ENCODE measurements at regions not wholly inside any gene's neighbourhood (a gene's known extent, or its start where the extent isn't known, plus 50 kb on each side); places are given as distances from the start of the nearest gene placed in this dataset.
"Not testable (repeated sequence)": the region's sequence is repeated elsewhere in the genome, so short reads cannot be mapped to it uniquely, and the experiment has no call there.

- DNase-seq (ENCODE audit: low read depth in 4 of 4, low spot score in 3 of 4), result not testable (repeated sequence)
Observed at GRCh38 chr9:65566018-65566417, 109.7 kb upstream of the ZNG1E start.

DNA sequence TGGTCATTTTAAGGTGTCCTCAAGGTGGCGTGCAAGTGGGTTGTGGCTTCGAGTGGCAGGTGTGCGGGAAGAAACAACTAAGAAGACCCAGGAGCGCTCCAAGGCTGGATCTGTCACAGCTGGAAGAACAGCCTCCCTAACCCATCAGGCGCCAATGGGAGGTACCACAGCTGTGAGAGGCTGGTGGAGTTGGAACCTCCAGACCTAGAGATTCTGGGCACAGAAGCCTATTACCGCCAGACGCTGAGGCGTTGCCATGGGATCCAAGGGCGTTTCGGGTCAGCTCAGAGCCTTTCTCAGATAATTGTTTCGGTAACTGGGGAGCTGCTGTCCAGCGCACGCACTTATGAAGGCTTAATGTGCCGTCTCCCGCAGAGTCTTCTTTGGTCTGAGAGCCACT is 156.7 kb upstream of the ZNG1E start:
- not testable (repeated sequence) for DNase-seq (ENCODE audit: low read depth in 4 of 4, low spot score in 3 of 4)

GRCh38 chr9:65514465-65514864 is 161.3 kb upstream of the ZNG1E start:
- DNase-seq (ENCODE audit: low read depth in 4 of 4, low spot score in 3 of 4), result not testable (repeated sequence)

GRCh38 chr9:65507897-65508296 is 167.8 kb upstream of the ZNG1E start:
- not testable (repeated sequence) for DNase-seq (ENCODE audit: low read depth in 4 of 4, low spot score in 3 of 4)

- not testable (repeated sequence) for DNase-seq (ENCODE audit: low read depth in 4 of 4, low spot score in 3 of 4)
Observed at GRCh38 chr9:65504686-65505085, 171.0 kb upstream of the ZNG1E start.

- DNase-seq (ENCODE audit: low read depth in 4 of 4, low spot score in 3 of 4), result not testable (repeated sequence)
Observed at GRCh38 chr9:65503696-65504095, 172.0 kb upstream of the ZNG1E start.

GRCh38 chr9:65482890-65483289 is 192.8 kb upstream of the ZNG1E start:
- DNase-seq (ENCODE audit: low read depth in 4 of 4, low spot score in 3 of 4), result not testable (repeated sequence)

- DNase-seq (ENCODE audit: low read depth in 4 of 4, low spot score in 3 of 4), result not testable (repeated sequence)
Observed at GRCh38 chr9:65481291-65481690, 194.4 kb upstream of the ZNG1E start.

- DNase-seq (ENCODE audit: low read depth in 4 of 4, low spot score in 3 of 4), result not testable (repeated sequence)
Observed at GRCh38 chr9:65474891-65475290, 189.9 kb upstream of the FOXD4L5 start.

DNA sequence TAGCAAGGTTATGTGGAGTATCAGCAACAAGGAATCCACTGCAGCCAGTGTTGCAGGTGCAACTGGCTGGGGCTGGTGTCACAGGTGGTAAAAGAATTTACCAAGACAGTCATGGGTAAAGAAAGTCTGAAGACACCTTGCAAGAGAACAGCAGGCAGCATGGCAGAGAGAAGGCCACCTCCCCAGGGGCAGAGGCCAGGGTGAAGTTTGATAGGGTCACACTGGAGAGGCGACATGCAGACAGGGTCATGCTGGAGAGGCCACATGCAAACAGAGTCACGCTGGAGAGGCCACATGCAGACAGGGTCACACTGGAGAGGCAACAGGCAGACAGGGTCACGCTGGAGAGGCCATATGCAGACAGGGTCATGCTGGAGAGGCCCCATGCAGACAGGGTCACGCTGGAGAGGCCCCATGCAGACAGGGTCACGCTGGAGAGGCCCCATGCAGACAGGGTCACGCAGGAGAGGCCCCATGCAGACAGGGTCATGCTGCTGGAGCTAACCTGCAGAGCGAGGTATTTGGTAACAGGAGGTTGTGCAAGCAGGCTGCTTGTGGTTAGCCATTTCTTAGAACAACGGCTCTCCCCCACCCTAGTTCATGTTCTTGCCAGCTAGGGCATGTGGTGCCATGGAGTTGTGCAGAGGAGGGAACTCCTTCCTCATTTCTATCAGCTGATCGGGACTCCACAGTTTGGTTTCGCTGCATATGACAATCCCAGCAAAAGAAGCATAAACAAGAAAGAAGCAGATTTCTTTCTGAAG is 188.2 kb upstream of the FOXD4L5 start:
- DNase-seq (ENCODE audit: low read depth in 4 of 4, low spot score in 3 of 4), result not testable (repeated sequence)

DNA sequence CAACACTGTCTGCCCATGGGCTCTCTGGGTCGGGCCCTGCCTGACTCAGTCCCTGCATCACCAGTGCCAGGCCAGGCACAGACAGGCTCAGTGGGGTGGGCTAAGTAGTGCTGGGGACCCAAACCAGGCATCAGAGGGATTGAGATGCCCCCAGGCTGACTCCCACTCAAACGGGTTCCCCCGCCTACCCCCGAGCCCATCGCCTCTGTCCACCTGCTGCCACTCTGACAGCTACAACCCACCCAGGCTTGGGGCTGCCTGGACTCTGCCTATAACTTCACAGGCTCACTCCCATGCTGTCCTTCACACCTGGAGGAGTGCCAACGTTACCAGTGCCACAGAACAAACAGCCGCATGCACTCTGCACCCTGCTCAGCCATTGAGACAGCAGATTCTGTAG is 186.1 kb upstream of the FOXD4L5 start:
- DNase-seq (ENCODE audit: low read depth in 4 of 4, low spot score in 3 of 4), result not testable (repeated sequence)

- not testable (repeated sequence) for DNase-seq (ENCODE audit: low read depth in 4 of 4, low spot score in 3 of 4)
Observed at GRCh38 chr9:65466911-65467734, 182.1 kb upstream of the FOXD4L5 start.

DNA sequence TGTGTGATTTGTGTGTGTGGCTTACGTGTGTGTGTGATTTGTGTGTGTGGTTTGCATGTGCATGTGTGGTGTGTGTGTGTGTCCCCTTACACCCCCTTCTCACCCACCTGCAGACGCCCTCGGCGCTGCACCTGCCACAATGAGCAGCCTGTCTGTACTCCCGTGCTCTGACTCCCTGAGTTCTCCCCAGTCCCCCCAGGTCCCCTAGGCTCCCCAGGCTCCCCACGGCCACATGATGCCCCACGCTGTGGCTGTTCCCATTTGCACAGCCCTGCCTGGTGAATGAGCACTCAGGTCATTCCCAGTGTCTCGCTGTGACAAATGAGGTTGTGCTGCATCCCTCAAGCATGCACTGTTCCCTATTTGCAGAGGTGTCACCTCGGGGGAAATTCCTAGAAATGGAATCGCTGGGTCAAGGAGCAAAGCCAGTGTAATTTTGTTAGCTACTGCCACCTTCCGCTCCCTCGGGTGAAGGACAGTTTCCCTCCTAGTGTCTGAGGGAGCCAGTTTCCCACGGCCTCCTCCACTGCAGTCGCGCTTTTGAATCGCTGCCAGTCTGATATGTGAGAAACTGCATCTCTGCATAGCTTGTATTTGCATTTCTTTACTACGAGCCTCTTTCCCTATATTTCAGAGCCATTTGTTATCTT is 180.4 kb upstream of the FOXD4L5 start:
- not testable (repeated sequence) for DNase-seq (ENCODE audit: low read depth in 4 of 4, low spot score in 3 of 4)

- DNase-seq (ENCODE audit: low read depth in 4 of 4, low spot score in 3 of 4), result not testable (repeated sequence)
Observed at GRCh38 chr9:65462476-65462875, 177.5 kb upstream of the FOXD4L5 start.

- DNase-seq (ENCODE audit: low read depth in 4 of 4, low spot score in 3 of 4), result no peak
Observed at GRCh38 chr9:65459756-65460320, 174.8 kb upstream of the FOXD4L5 start.

DNA sequence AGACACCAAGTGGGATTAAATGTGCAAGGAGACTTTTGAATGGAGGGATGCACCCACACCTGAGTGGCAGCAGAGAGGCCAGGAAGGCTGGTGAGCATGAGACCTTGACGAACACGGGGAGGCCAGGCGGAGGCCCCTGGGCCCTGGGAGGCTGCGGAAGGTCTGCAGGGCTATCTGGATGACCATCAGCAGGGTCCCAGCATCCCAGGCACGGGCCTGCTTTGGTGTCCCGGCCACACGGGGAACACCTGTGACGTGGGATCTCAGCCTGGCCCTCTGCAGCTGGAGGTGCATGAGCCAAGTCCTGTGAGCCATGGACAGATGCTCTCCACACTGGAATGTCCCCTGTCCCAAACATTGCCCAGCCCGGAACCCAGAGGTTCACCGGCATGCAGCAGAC is 174.0 kb upstream of the FOXD4L5 start:
- DNase-seq (ENCODE audit: low read depth in 4 of 4, low spot score in 3 of 4), result no peak

- no peak for DNase-seq (ENCODE audit: low read depth in 4 of 4, low spot score in 3 of 4)
Observed at GRCh38 chr9:65458465-65458864, 173.5 kb upstream of the FOXD4L5 start.

DNA sequence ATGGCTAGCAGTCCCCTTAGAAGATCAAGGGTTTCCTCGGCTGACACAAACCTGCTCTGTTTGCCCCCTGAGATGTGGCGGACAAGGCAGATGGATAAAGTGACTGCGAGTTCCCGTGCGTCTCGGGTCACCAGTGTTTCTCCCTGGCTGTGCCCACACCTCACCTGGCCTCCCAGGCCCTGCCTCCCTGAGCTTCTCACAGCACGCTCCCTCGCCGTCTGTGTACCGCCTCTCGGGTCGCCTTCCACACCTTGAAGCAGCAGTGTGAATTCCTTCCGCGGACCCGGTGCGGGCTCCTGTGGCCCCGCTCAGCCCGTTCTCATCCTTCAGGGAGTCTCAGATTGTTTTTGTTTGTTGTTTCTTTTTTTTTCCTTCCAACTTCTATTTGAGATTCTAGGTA is 172.0 kb upstream of the FOXD4L5 start:
- DNase-seq (ENCODE audit: low read depth in 4 of 4, low spot score in 3 of 4), result not testable (repeated sequence)

GRCh38 chr9:65455751-65456647 is 171.0 kb upstream of the FOXD4L5 start:
- DNase-seq (ENCODE audit: low read depth in 4 of 4, low spot score in 3 of 4), result not testable (repeated sequence)

- DNase-seq (ENCODE audit: low read depth in 4 of 4, low spot score in 3 of 4), result not testable (repeated sequence)
Observed at GRCh38 chr9:65455136-65455535, 170.1 kb upstream of the FOXD4L5 start.
